ENCODE measurements at regions not wholly inside any gene's neighbourhood (a gene's known extent, or its start where the extent isn't known, plus 50 kb on each side); places are given as distances from the start of the nearest gene placed in this dataset.

DNA sequence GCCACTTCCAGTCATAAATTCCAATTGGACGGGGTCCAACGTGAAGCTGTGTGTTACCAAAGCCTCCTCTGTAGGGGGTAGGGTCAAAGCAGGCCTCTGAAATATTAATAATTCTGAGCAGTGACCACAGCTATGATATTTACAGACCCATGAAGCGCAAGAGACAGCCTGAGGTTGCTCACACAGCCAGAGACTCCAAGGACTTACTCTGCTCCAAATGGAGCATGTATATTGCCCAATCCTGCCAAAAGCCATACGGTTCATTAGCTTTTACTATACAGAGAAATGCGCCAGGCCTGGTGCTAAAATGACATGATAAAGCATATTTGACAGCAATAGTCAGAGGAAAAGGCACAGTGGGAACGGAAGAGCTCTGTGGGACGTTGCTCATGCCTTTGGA, 151.3 kb downstream of the PAH start:
- no peak for TF ChIP-seq POLR2AphosphoS5 (IDR thresholded peaks at IDR 0.05)
- TF ChIP-seq, protein P1, sequence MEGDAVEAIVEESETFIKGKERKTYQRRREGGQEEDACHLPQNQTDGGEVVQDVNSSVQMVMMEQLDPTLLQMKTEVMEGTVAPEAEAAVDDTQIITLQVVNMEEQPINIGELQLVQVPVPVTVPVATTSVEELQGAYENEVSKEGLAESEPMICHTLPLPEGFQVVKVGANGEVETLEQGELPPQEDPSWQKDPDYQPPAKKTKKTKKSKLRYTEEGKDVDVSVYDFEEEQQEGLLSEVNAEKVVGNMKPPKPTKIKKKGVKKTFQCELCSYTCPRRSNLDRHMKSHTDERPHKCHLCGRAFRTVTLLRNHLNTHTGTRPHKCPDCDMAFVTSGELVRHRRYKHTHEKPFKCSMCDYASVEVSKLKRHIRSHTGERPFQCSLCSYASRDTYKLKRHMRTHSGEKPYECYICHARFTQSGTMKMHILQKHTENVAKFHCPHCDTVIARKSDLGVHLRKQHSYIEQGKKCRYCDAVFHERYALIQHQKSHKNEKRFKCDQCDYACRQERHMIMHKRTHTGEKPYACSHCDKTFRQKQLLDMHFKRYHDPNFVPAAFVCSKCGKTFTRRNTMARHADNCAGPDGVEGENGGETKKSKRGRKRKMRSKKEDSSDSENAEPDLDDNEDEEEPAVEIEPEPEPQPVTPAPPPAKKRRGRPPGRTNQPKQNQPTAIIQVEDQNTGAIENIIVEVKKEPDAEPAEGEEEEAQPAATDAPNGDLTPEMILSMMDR (IDR thresholded peaks at IDR 0.05 in 8 of 11, conservative IDR thresholded peaks at IDR 0.05 in 3 of 11), result no peak
